ENCODE measurements at regions not wholly inside any gene's neighbourhood (a gene's known extent, or its start where the extent isn't known, plus 50 kb on each side); places are given as distances from the start of the nearest gene placed in this dataset.

DNA sequence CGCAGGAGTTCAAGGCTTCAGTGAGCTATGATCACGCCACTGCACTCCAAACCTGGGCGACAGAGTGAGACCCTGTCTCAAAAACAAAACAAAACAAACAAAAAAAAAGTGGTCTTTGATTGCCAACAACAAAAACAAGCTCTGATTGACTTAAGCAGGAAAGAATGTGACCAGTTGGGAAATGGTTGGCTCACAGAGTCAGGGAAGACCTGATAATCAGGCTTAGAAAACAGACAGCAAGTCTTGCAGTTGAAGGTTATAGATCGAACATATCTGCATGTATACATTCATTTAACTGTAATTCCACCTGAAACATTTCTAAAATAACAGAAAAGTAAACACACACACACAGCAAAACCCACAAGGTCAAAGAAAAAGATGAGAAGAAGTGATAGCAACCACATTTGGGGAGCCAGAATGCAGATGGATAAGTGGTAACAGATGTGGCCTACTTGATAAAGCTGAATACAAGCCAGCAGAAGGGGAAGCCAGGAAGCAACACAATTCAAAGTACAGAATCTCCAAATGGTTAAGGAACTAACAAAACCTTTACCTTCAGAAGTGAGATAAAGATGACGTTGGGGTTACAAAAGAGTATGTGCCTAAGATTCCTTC is 699.9 kb upstream of the ZNF385D start (continued):
- TF ChIP-seq, protein P1, sequence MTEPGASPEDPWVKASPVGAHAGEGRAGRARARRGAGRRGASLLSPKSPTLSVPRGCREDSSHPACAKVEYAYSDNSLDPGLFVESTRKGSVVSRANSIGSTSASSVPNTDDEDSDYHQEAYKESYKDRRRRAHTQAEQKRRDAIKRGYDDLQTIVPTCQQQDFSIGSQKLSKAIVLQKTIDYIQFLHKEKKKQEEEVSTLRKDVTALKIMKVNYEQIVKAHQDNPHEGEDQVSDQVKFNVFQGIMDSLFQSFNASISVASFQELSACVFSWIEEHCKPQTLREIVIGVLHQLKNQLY (CRISPR knock-in tag; conservative IDR thresholded peaks at IDR 0.05): no peak
- no peak for TF ChIP-seq XRCC5 (IDR thresholded peaks at IDR 0.05; ENCODE audit: low read depth, low read length)
- TF ChIP-seq ELF4 (CRISPR knock-in tag; IDR thresholded peaks at IDR 0.05): no peak

DNA sequence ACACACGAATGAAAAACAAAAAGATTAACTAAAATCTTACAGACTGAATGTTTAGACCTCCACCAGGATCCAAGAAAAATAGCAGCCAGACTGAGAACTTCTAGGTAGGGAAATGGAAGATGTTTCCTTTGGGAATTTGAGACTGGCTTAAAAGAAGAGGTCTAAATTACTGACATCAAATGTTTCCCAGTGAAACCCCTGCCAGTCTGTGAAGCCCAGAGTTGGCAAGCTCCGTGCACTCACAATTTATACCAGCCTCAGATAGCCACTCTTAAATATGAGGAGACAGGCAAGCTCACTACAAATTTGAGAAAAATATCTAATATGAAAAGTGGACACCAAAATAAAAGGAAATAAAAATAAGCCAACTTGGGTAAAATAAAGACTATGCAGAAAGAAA is 700.5 kb upstream of the ZNF385D start:
- ATAC-seq (no peak), DNase-seq (ENCODE audit: extremely low read depth in 1 of 4, low spot score in 3 of 4) (no peak), FAIRE-seq (no peak)
- Histone ChIP-seq H3K27me3 (ENCODE audit: control insufficient read depth in 2 of 2, insufficient read depth in 2 of 2, low read length in 2 of 2) (no peaks in the 10 kb centered on the region), H4K20me1 (replicated peaks; ENCODE audit: control insufficient read depth, insufficient read depth, low read length) (no peaks in the 10 kb centered on the region), H3K9ac (ENCODE audit: insufficient read depth in 1 of 2, low read depth in 2 of 2, low read length in 2 of 2) (no peak overlapping the region), H3K36me3 (ENCODE audit: control insufficient read depth, insufficient read depth, low read length) (no peaks in the 10 kb centered on the region), H3K9me1 (ENCODE audit: control insufficient read depth, insufficient read depth, low read length) (no peaks in the 10 kb centered on the region), H2AFZ (ENCODE audit: low read depth, low read length) (no peak overlapping the region), H3K4me2 (ENCODE audit: insufficient read depth, low read length) (no peak overlapping the region), H3K9me3 (replicated peaks; ENCODE audit: control insufficient read depth, insufficient read depth, low read depth, low read length) (peaks cover 2% of the 10 kb centered on the region; the same call in 1 of the 2 replicates), H3K79me2 (ENCODE audit: control insufficient read depth, insufficient read depth, low read length) (no peaks in the 10 kb centered on the region), H3K4me1 (replicated peaks in 1 of 2; ENCODE audit: control insufficient read depth in 2 of 2, insufficient read depth in 2 of 2, low read length in 2 of 2) (no peaks in the 10 kb centered on the region), H3K27ac (ENCODE audit: extremely low read depth, low read depth, low read length) (no peak overlapping the region), H3K4me3 (no peak overlapping the region)
- in situ Hi-C loops (cut with MboI) (no loop called here), intact Hi-C loops (cut with micrococcal nuclease) (no loop called here)
- CTCF ChIA-PET (ENCODE audit: low intra/inter-chr PET ratio): no interaction called here
- no peak for TF ChIP-seq BRD4 (IDR thresholded peaks at IDR 0.05)
- TF ChIP-seq, protein P2, sequence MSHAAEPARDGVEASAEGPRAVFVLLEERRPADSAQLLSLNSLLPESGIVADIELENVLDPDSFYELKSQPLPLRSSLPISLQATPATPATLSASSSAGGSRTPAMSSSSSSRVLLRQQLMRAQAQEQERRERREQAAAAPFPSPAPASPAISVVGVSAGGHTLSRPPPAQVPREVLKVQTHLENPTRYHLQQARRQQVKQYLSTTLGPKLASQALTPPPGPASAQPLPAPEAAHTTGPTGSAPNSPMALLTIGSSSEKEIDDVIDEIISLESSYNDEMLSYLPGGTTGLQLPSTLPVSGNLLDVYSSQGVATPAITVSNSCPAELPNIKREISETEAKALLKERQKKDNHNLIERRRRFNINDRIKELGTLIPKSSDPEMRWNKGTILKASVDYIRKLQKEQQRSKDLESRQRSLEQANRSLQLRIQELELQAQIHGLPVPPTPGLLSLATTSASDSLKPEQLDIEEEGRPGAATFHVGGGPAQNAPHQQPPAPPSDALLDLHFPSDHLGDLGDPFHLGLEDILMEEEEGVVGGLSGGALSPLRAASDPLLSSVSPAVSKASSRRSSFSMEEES (CRISPR knock-in tag; IDR thresholded peaks at IDR 0.05): no peak
- TF ChIP-seq MBD2 (IDR thresholded peaks at IDR 0.05; ENCODE audit: borderline replicate concordance, low read depth): no peak
- TF ChIP-seq, protein P3, sequence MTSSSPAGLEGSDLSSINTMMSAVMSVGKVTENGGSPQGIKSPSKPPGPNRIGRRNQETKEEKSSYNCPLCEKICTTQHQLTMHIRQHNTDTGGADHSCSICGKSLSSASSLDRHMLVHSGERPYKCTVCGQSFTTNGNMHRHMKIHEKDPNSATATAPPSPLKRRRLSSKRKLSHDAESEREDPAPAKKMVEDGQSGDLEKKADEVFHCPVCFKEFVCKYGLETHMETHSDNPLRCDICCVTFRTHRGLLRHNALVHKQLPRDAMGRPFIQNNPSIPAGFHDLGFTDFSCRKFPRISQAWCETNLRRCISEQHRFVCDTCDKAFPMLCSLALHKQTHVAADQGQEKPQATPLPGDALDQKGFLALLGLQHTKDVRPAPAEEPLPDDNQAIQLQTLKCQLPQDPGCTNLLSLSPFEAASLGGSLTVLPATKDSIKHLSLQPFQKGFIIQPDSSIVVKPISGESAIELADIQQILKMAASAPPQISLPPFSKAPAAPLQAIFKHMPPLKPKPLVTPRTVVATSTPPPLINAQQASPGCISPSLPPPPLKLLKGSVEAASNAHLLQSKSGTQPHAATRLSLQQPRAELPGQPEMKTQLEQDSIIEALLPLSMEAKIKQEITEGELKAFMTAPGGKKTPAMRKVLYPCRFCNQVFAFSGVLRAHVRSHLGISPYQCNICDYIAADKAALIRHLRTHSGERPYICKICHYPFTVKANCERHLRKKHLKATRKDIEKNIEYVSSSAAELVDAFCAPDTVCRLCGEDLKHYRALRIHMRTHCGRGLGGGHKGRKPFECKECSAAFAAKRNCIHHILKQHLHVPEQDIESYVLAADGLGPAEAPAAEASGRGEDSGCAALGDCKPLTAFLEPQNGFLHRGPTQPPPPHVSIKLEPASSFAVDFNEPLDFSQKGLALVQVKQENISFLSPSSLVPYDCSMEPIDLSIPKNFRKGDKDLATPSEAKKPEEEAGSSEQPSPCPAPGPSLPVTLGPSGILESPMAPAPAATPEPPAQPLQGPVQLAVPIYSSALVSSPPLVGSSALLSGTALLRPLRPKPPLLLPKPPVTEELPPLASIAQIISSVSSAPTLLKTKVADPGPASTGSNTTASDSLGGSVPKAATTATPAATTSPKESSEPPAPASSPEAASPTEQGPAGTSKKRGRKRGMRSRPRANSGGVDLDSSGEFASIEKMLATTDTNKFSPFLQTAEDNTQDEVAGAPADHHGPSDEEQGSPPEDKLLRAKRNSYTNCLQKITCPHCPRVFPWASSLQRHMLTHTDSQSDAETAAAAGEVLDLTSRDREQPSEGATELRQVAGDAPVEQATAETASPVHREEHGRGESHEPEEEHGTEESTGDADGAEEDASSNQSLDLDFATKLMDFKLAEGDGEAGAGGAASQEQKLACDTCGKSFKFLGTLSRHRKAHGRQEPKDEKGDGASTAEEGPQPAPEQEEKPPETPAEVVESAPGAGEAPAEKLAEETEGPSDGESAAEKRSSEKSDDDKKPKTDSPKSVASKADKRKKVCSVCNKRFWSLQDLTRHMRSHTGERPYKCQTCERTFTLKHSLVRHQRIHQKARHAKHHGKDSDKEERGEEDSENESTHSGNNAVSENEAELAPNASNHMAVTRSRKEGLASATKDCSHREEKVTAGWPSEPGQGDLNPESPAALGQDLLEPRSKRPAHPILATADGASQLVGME (CRISPR knock-in tag; IDR thresholded peaks at IDR 0.05): no peak
- TF ChIP-seq, protein P4, sequence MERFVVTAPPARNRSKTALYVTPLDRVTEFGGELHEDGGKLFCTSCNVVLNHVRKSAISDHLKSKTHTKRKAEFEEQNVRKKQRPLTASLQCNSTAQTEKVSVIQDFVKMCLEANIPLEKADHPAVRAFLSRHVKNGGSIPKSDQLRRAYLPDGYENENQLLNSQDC (CRISPR knock-in tag; IDR thresholded peaks at IDR 0.05): no peak
- TF ChIP-seq, protein P5, sequence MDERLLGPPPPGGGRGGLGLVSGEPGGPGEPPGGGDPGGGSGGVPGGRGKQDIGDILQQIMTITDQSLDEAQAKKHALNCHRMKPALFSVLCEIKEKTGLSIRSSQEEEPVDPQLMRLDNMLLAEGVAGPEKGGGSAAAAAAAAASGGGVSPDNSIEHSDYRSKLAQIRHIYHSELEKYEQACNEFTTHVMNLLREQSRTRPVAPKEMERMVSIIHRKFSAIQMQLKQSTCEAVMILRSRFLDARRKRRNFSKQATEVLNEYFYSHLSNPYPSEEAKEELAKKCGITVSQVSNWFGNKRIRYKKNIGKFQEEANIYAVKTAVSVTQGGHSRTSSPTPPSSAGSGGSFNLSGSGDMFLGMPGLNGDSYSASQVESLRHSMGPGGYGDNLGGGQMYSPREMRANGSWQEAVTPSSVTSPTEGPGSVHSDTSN (CRISPR knock-in tag; IDR thresholded peaks at IDR 0.05; ENCODE audit: low read depth): no peak
- TF ChIP-seq, protein P5 (tag; conservative IDR thresholded peaks at IDR 0.05; ENCODE audit: low read depth): no peak
- POLR2A ChIA-PET: no interaction called here
- BruUV-seq (replicated peaks): no TSS peak
- WGBS (ENCODE audit: insufficient coverage, low coverage, missing lambda C conversion rate): 0% methylated on average over 2 of the region's 2 CpGs
